Endothelial cell of umbilical vein (primary cell): ENCODE measurements at regions not wholly inside any gene's neighbourhood (a gene's known extent, or its start where the extent isn't known, plus 50 kb on each side); places are given as distances from the start of the nearest gene placed in this dataset.

Experiments used
- BruUV-seq: library from RNA; stranded (reverse); fragments of 400-500 nt; replicated peaks from 2 replicates; lab custom pipeline; 2021; lab: Mats Ljungman, UMichigan
- CTCF ChIA-PET: fragments of 300-600, 350-600 bp; sonication (Branson Sonifier 250); formaldehyde crosslinking; loops from one replicate; lab custom pipeline; 2021; ENCODE audit warnings: antibody characterized with exemption, inconsistent platforms; lab: Charles Lee
- POLR2A ChIA-PET: fragments of 300-600, 350-600 bp; sonication (Branson Sonifier 250); formaldehyde crosslinking; loops from one replicate; lab custom pipeline; 2021; ENCODE audit warnings: antibody characterized with exemption, inconsistent platforms; lab: Charles Lee
- DNase-seq: peaks from one replicate; pipeline ENCODE4 v3.0.0-alpha.2; 2011; ENCODE audit warnings: low read depth, low spot score
- FAIRE-seq: peaks from 2 replicates; lab custom pipeline; 2011; peaks lifted over from hg19 to GRCh38; lab: Jason Lieb, UNC
- H2AFZ ChIP-seq: 2 replicates; pipeline ENCODE4 v1.6.0; 2012; ENCODE audit warnings: low read depth, low read length, control low read depth, inconsistent platforms
- H3K27ac ChIP-seq: 2 replicates; pipeline ENCODE4 v1.5.1; 2011; ENCODE audit warnings: low read depth, mild to moderate bottlenecking, control low read depth, low read length, moderate library complexity; ENCODE audit not compliant: insufficient read depth
- H3K27me3 ChIP-seq, 2 experiments: 2 replicates each; pipeline versions ENCODE4 v1.6.0 to v1.6.1; 2011; ENCODE audit warnings: low read length in 2 of 2, mixed read lengths in 1 of 2; ENCODE audit not compliant: control insufficient read depth in 2 of 2, insufficient read depth in 2 of 2
- H3K36me3 ChIP-seq, 2 experiments: 2 replicates in 1 of 2; 3 replicates in 1 of 2; pipeline ENCODE4 v1.5.1; 2011; ENCODE audit warnings: low read length in 2 of 2, mild to moderate bottlenecking in 1 of 2, moderate library complexity in 1 of 2; ENCODE audit not compliant: control insufficient read depth in 2 of 2, insufficient read depth in 2 of 2; ENCODE audit errors: extremely low read depth in 1 of 2
- H3K4me1 ChIP-seq: 3 replicates; pipeline ENCODE4 v1.5.1; 2011; ENCODE audit warnings: mild to moderate bottlenecking, low read length; ENCODE audit not compliant: control insufficient read depth, insufficient read depth; ENCODE audit errors: extremely low read depth
- H3K4me2 ChIP-seq: 2 replicates; pipeline ENCODE4 v1.6.1; 2011; ENCODE audit warnings: low read length, control low read depth, mixed read lengths; ENCODE audit not compliant: insufficient read depth
- H3K4me3 ChIP-seq, 3 experiments: fragments of 200-600 bp in 1 of 3; sonication (generic), shearing (Covaris generic) in 1 of 3; replicated peaks in 1 of 3; 2 replicates each; pipeline ENCODE4 v1.5.1; 2011 to 2016; ENCODE audit warnings: control low read depth in 3 of 3, low read length in 3 of 3, mild to moderate bottlenecking in 2 of 3, inconsistent platforms in 1 of 3, low read depth in 1 of 3, moderate library complexity in 1 of 3; ENCODE audit not compliant: insufficient read depth in 1 of 3
- H3K79me2 ChIP-seq: 2 replicates; pipeline ENCODE4 v1.6.0; 2012; ENCODE audit warnings: low read length, inconsistent platforms; ENCODE audit not compliant: control insufficient read depth, insufficient read depth
- H3K9ac ChIP-seq: replicated peaks from 2 replicates; pipeline ENCODE3; 2011; ENCODE audit warnings: low read length, control low read depth; ENCODE audit not compliant: insufficient read depth; ENCODE audit errors: extremely low read depth
- H3K9me1 ChIP-seq: replicated peaks from 3 replicates; pipeline ENCODE4 v1.6.0; 2011; ENCODE audit warnings: mild to moderate bottlenecking, low read length; ENCODE audit not compliant: control insufficient read depth, insufficient read depth; ENCODE audit errors: extremely low read depth
- H3K9me3 ChIP-seq: replicated peaks from 2 replicates; pipeline ENCODE4 v1.5.1; 2012; ENCODE audit warnings: low read length, inconsistent platforms; ENCODE audit not compliant: control insufficient read depth, insufficient read depth
- H4K20me1 ChIP-seq: replicated peaks from 2 replicates; pipeline ENCODE3; 2011; ENCODE audit warnings: mild to moderate bottlenecking, low read length; ENCODE audit not compliant: control insufficient read depth, insufficient read depth; ENCODE audit errors: extremely low read depth
- CTCF ChIP-seq, 2 donors: IDR thresholded peaks; 1 replicate in 1 of 2; 2 replicates in 1 of 2; pipeline ENCODE4 v1.5.1; 2011; ENCODE audit warnings: low read length in 2 of 2, mild to moderate bottlenecking in 2 of 2, moderate library complexity in 2 of 2, control low read depth in 1 of 2, inconsistent platforms in 1 of 2, low read depth in 1 of 2; ENCODE audit not compliant: insufficient read depth in 1 of 2; ENCODE audit errors: extremely low read depth in 1 of 2
- EZH2 ChIP-seq: IDR thresholded peaks from 2 replicates; pipeline ENCODE4 v1.6.1; 2012; ENCODE audit warnings: borderline replicate concordance, low read depth, mild to moderate bottlenecking, moderate library complexity, low read length, inconsistent platforms; ENCODE audit not compliant: severe bottlenecking
- FOS ChIP-seq: IDR thresholded peaks from 2 replicates; pipeline ENCODE4 v1.6.1; 2011; ENCODE audit warnings: mild to moderate bottlenecking, low read length, moderate library complexity, borderline replicate concordance; ENCODE audit not compliant: insufficient read depth
- GATA2 ChIP-seq: IDR thresholded peaks from 2 replicates; pipeline ENCODE4 v1.7.0; 2011; ENCODE audit warnings: low read depth, mild to moderate bottlenecking, moderate library complexity, mixed read lengths, low read length; ENCODE audit not compliant: insufficient read length, insufficient read depth
- JUN ChIP-seq: IDR thresholded peaks from 2 replicates; pipeline ENCODE4 v1.6.1; 2011; ENCODE audit warnings: borderline replicate concordance, low read depth; ENCODE audit not compliant: insufficient read length, insufficient read depth
- MAX ChIP-seq: IDR thresholded peaks from 2 replicates; pipeline ENCODE4 v1.6.1; 2011; ENCODE audit not compliant: insufficient read depth, insufficient read length
- POLR2A ChIP-seq: IDR thresholded peaks from 2 replicates; pipeline ENCODE4 v1.6.1; 2012; ENCODE audit warnings: low read depth, mild to moderate bottlenecking, control low read depth, low read length
- POLR2AphosphoS5 ChIP-seq: IDR thresholded peaks from 2 replicates; pipeline ENCODE4 v1.6.1; 2012; ENCODE audit warnings: low read depth, mild to moderate bottlenecking, control low read depth, low read length, moderate library complexity; ENCODE audit not compliant: insufficient read depth
- dilution Hi-C: fragments of 300-500 bp; cut with MboI; formaldehyde crosslinking; loops from one replicate; pipeline ENCODE4 v1.15.0; 2019; ENCODE audit warnings: low sequenced_read_pairs; ENCODE audit not compliant: extremely low pct_ligation_motif_present
- intact Hi-C: fragments of 100-400 bp; cut with micrococcal nuclease; formaldehyde crosslinking; loops from one replicate; pipeline ENCODE4 v1.10.0; 2022

DNA sequence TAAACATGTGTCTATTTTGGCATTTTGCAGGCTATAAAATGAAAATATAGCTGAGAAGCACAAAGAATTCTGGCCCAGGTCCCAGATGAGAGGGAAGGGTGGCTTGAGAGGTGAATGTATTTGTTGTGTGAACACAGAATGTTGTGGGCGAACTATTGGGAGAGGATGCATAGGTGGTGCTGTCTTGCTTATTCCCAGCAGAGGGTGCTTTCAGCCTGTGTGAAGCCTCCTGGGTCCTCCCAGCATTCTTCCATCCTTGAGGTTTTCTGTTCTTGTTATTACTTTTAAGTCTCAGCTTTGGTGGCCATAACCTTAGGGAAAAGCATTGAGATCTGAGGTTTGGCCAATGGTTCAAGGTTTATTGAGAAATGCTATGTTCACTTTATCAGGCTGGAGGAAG is 108.7 kb upstream of the SNX19 start:
- H3K4me2 ChIP-seq: no peak overlapping the region
- no peak for DNase-seq
- ChIA-PET POLR2A (no interaction called here), CTCF (interaction anchor here (1.5 kb wide), 1 partner anchor 650 kb away, joined by 7 read pairs; no protein-coding TSS in a partner anchor)
- H3K27ac ChIP-seq: no peak overlapping the region
- no peak overlapping the region for H3K4me3 ChIP-seq
- H4K20me1 ChIP-seq: no peaks in the 10 kb centered on the region
- H3K79me2 ChIP-seq: no peaks in the 10 kb centered on the region
- H3K4me1 ChIP-seq: no peaks in the 10 kb centered on the region
- no peaks in the 10 kb centered on the region for H3K27me3 ChIP-seq
- no peak for FAIRE-seq
- intact Hi-C loops: no loop called here
- TF ChIP-seq FOS (no peak), JUN (no peak), GATA2 (no peak), EZH2 (no peak), MAX (no peak), CTCF (IDR thresholded peaks at IDR 0.05; ENCODE audit: extremely low read depth in 1 of 2, insufficient read depth in 1 of 2, low read depth in 1 of 2, low read length in 2 of 2) (no peak), POLR2A (no peak), POLR2AphosphoS5 (no peak)
- no TSS peak for BruUV-seq
- no peaks in the 10 kb centered on the region for H3K36me3 ChIP-seq
- no peaks in the 10 kb centered on the region for H3K9me3 ChIP-seq
- dilution Hi-C loops: no loop called here
- no peak overlapping the region for H3K9ac ChIP-seq
- H2AFZ ChIP-seq: no peak overlapping the region
- no peaks in the 10 kb centered on the region for H3K9me1 ChIP-seq
